ENCODE measurements at regions not wholly inside any gene's neighbourhood (a gene's known extent, or its start where the extent isn't known, plus 50 kb on each side); places are given as distances from the start of the nearest gene placed in this dataset.

DNA sequence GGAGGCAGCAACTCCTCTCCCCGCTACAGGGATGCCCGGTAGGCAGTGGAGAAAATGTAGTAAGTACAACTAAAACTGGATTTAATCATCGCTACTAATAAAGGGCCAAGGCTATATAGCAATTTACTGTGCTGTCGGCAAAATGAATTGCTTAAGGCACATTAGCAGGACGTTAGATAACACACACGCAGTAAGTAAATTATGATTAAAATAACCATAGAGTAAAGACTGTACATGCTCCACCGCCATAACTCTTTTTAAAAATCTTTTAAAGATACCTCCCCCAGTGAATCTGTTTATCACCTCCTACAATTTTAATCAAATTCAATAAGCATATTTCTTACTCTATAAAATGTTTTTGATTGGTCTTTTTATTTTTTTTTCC is 371.4 kb upstream of the MGMT start:
- peaks cover 0 to 2% of the 10 kb centered on the region in 2 donors for H3K27me3 ChIP-seq (ENCODE audit: control insufficient read depth in 1 of 2, insufficient read depth in 2 of 2, low read length in 2 of 2)
- H3K9me3 ChIP-seq (ENCODE audit: control insufficient read depth in 2 of 2, low read length in 2 of 2) = no peaks in the 10 kb centered on the region
- H3K9ac ChIP-seq (ENCODE audit: low read length in 2 of 2) = no peak overlapping the region
- H3K4me3 ChIP-seq (ENCODE audit: low read length in 2 of 2) = no peak overlapping the region
- H3K36me3 ChIP-seq (ENCODE audit: control insufficient read depth in 2 of 2, insufficient read depth in 2 of 2, low read length in 2 of 2) = no peaks in the 10 kb centered on the region
- H3K4me1 ChIP-seq (ENCODE audit: control insufficient read depth, insufficient read depth, low read length) = peaks cover 7% of the 10 kb centered on the region
- H3K27ac ChIP-seq (ENCODE audit: low read length) = no peak overlapping the region

DNA sequence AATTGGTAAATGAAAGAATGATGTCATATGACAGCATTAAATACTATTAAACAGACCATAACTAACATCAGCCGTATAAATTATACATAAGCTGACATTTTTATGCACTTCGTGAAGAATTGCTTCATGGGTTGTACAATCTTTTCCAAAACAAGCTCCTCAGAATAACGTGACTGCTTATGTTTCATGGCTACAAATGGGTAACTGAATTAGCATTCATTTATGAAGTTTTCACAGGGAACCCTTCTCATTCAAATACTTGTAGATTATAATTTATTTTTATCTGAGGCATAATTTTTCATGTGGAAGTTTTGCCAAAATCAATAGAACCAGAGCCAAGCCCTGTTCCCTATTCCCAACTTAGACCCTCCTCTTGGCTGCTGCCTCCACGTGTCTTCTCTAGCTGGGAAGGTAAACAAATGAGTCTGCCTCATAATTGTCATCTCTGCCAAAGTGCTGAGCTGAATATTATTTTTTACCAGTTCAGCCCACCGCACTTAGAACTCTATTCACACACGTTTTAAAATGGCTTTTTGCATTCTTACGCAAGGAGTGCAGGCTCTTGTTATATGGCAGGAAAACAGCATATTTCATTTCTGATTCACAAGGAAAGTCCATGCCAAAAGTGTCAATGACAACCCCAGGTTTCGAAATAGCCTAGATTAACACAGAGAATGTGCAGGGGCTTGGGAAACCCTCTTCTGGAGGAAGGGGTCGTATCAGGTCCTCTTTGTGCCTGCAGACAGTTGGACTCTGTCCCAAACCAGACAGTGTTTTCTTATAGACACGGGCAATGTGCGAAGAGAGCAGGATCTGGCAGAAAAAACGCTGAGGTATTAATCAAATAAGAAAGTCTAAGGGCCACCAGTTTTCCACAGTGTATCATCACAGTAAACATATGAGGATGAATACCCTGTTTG is 370.7 kb upstream of the MGMT start:
- Histone ChIP-seq H3K9ac (ENCODE audit: low read length in 2 of 2) (no peak overlapping the region), H3K36me3 (ENCODE audit: control insufficient read depth in 2 of 2, insufficient read depth in 2 of 2, low read length in 2 of 2) (no peaks in the 10 kb centered on the region), H3K4me3 (ENCODE audit: low read length in 2 of 2) (peak overlapping the region; percentile 47 to 51), H3K9me3 (ENCODE audit: control insufficient read depth in 2 of 2, low read length in 2 of 2) (no peaks in the 10 kb centered on the region), H3K27me3 (ENCODE audit: control insufficient read depth in 1 of 2, insufficient read depth in 2 of 2, low read length in 2 of 2) (peaks cover 0 to 2% of the 10 kb centered on the region in 2 donors), H3K27ac (ENCODE audit: low read length) (no peak overlapping the region), H3K4me1 (ENCODE audit: control insufficient read depth, insufficient read depth, low read length) (peaks cover 7% of the 10 kb centered on the region)

DNA sequence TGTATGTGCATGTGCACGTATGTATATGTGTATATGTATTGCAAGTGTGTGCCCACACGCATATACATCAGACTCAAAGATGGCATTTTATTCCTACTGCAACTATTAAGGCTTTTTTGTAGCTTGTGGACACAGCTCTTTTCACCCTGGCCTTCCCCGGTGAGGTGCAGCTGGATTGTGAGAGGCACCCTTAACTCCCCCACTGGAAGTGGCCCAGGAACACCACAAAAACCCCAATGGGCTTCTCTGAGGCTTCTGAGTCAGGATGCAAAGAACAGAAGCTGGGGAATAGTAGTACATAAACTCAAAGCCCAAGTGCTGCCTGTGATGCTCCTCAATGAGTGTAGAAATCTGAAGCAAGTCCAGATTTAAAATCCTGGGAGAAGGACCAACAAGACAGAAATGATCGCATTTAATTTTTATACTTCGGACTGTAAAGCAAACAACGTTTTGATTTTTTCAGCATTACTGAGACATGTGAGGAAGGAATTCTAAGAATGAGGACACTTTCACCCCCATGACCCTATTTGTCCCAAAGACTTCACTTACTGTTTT is 369.2 kb upstream of the MGMT start:
- Histone ChIP-seq H3K9ac (ENCODE audit: low read length in 2 of 2) (no peak overlapping the region), H3K4me1 (ENCODE audit: control insufficient read depth, insufficient read depth, low read length) (peaks cover 7% of the 10 kb centered on the region), H3K9me3 (ENCODE audit: control insufficient read depth in 2 of 2, low read length in 2 of 2) (no peaks in the 10 kb centered on the region), H3K27me3 (ENCODE audit: control insufficient read depth in 1 of 2, insufficient read depth in 2 of 2, low read length in 2 of 2) (peaks cover 0 to 2% of the 10 kb centered on the region in 2 donors), H3K36me3 (ENCODE audit: control insufficient read depth in 2 of 2, insufficient read depth in 2 of 2, low read length in 2 of 2) (no peaks in the 10 kb centered on the region), H3K27ac (ENCODE audit: low read length) (no peak overlapping the region), H3K4me3 (ENCODE audit: low read length in 2 of 2) (no peak overlapping the region)

DNA sequence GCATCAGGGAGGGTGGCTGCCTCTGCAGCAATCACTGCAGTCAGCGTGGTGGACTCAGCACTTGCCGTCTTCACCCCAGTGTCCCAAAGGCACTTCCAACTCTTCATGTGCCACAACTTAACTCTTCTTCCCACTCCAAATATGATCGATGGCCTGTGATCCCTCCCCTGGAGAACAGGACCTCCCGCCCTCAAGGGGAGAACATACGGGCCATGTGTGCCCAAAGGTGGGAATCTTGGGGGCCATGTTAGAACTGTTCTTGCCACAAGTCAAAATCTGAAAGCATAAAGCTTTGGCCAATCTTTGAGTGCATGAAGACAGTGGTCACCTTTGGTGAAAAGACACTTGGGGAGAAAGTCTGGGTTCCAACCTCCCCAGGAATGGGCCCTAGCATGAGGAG is 368.5 kb upstream of the MGMT start:
- no peaks in the 10 kb centered on the region for H3K9me3 ChIP-seq (ENCODE audit: control insufficient read depth in 2 of 2, low read length in 2 of 2)
- H3K4me1 ChIP-seq (ENCODE audit: control insufficient read depth, insufficient read depth, low read length) = peaks cover 7% of the 10 kb centered on the region
- H3K9ac ChIP-seq (ENCODE audit: low read length in 2 of 2) = no peak overlapping the region
- no peaks in the 10 kb centered on the region for H3K36me3 ChIP-seq (ENCODE audit: control insufficient read depth in 2 of 2, insufficient read depth in 2 of 2, low read length in 2 of 2)
- H3K27me3 ChIP-seq (ENCODE audit: control insufficient read depth in 1 of 2, insufficient read depth in 2 of 2, low read length in 2 of 2) = peaks cover 0 to 2% of the 10 kb centered on the region in 2 donors
- no peak overlapping the region for H3K4me3 ChIP-seq (ENCODE audit: low read length in 2 of 2)
- no peak overlapping the region for H3K27ac ChIP-seq (ENCODE audit: low read length)

DNA sequence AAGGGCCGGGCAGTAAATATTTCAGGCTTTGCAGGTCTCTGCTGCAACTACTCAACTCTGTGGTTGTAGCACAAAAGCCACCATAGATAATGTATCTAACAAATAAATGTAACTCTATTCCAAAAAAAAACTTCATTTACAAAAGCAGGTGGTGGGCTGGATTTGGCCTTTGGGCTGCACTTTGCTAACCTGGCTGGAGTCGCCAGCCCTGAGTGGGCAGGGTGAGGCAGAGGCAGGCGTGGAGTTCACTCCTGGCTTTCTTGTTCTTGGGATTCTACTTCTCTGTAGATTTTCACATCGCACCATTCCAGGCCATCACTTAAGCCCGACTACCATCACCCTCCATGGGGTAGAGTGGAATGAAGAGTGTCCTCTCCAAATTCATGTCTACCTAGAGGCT is 367.6 kb upstream of the MGMT start:
- peaks cover 7% of the 10 kb centered on the region for H3K4me1 ChIP-seq (ENCODE audit: control insufficient read depth, insufficient read depth, low read length)
- no peak overlapping the region for H3K4me3 ChIP-seq (ENCODE audit: low read length in 2 of 2)
- H3K9ac ChIP-seq (ENCODE audit: low read length in 2 of 2) = no peak overlapping the region
- H3K36me3 ChIP-seq (ENCODE audit: control insufficient read depth in 2 of 2, insufficient read depth in 2 of 2, low read length in 2 of 2) = no peaks in the 10 kb centered on the region
- H3K27me3 ChIP-seq (ENCODE audit: control insufficient read depth in 1 of 2, insufficient read depth in 2 of 2, low read length in 2 of 2) = peaks cover 0 to 2% of the 10 kb centered on the region in 2 donors
- no peak overlapping the region for H3K27ac ChIP-seq (ENCODE audit: low read length)
- no peaks in the 10 kb centered on the region for H3K9me3 ChIP-seq (ENCODE audit: control insufficient read depth in 2 of 2, low read length in 2 of 2)

DNA sequence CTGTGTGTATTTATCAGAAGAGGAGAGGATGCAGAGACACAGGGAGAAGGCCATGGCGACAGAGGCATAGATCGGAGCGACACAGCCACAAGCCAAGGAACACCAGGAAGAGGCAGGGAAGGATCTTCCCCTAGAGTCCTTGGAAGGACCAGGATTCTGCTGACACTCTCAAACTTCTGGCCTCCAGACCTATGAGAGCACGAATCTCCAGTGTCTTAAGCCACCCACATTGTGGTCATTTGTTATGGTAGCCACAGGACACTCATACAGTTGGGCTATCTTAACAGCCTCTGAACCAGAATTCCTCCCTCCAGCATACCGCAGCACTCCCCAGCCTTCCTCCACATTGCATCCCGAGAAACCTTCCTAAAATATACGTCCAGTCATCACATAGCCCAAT is 367.0 kb upstream of the MGMT start:
- peaks cover 7% of the 10 kb centered on the region for H3K4me1 ChIP-seq (ENCODE audit: control insufficient read depth, insufficient read depth, low read length)
- no peaks in the 10 kb centered on the region for H3K36me3 ChIP-seq (ENCODE audit: control insufficient read depth in 2 of 2, insufficient read depth in 2 of 2, low read length in 2 of 2)
- no peak overlapping the region for H3K4me3 ChIP-seq (ENCODE audit: low read length in 2 of 2)
- H3K27me3 ChIP-seq (ENCODE audit: control insufficient read depth in 1 of 2, insufficient read depth in 2 of 2, low read length in 2 of 2) = peaks cover 0 to 2% of the 10 kb centered on the region in 2 donors
- H3K27ac ChIP-seq (ENCODE audit: low read length) = no peak overlapping the region
- no peaks in the 10 kb centered on the region for H3K9me3 ChIP-seq (ENCODE audit: control insufficient read depth in 2 of 2, low read length in 2 of 2)
- no peak overlapping the region for H3K9ac ChIP-seq (ENCODE audit: low read length in 2 of 2)

DNA sequence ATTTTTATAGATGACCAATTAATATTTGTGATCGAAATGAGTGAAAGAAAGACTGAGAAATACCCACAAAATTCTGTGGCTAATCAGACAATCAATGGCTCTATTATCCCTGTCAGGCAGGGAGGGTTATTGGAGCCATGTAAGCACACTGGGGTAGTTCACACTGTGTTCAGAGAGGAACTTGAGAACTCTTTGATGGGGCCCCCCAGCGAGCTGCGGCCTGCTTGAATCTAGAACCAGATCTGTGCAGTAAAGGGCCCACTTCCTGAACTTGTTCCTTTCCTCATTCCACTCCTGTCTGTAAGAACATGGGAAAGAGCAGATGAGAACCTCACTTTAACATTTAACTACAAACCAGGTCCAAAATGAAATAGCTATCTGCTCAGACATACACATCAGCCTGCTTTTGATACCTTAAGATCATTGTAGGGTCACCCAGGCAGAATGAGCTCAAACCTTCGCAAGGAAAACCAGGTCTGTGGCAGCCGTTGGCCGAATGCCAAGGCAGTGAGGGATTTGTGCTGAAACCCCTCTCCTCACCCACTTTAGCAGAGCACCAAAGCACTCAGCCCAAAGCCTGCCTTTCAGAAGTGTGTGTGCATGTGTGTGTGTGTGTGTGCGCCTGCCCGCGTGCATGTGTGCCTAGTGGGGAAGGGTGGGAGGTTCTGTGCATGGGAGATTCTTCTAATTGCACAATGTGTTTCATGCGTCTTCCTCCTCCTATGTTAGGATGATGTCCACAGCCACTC is 365.6 kb upstream of the MGMT start:
- Histone ChIP-seq H3K4me3 (ENCODE audit: low read length in 2 of 2) (no peak overlapping the region), H3K9ac (ENCODE audit: low read length in 2 of 2) (no peak overlapping the region), H3K27me3 (ENCODE audit: control insufficient read depth in 1 of 2, insufficient read depth in 2 of 2, low read length in 2 of 2) (peaks cover 0 to 2% of the 10 kb centered on the region in 2 donors), H3K9me3 (ENCODE audit: control insufficient read depth in 2 of 2, low read length in 2 of 2) (no peaks in the 10 kb centered on the region), H3K4me1 (ENCODE audit: control insufficient read depth, insufficient read depth, low read length) (peaks cover 7% of the 10 kb centered on the region), H3K27ac (ENCODE audit: low read length) (no peak overlapping the region), H3K36me3 (ENCODE audit: control insufficient read depth in 2 of 2, insufficient read depth in 2 of 2, low read length in 2 of 2) (no peaks in the 10 kb centered on the region)

DNA sequence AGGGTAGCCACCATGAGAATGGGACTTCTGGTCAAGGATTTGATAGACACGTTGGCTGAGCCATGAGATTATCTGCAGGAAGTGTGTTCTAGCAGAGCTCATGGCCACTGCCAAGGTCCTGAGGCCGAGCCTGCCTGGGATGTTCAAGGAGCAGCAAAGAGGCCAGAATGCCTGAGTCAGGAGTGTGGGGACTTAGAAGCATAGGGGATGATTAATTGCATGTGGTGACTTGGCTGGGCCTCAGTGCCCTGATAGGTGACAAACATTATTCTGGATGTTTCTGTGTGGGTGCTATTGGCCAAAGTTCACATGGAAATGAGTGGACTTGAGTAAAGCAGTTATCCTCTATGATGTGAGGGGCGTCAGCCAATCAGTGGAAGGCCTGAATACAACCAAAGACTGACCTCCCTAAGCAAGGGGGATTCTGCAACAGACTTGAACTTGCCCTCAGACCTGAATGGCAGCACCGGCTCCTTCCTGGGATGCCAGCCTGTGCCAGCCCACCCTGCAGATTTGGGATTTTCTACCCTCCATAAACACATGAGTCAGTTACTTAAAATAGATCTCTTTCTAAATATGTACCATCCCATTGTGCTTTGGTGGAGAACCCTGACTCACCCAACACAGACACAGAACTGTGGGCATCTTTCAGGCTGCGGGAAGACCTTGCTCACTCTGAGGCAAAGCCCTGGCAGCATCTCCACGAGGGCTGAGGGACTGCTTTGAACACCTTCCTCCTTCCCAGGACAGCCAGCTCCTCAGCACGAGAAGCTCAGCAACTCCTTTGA is 363.9 kb upstream of the MGMT start:
- no peaks in the 10 kb centered on the region for H3K4me1 ChIP-seq (ENCODE audit: control insufficient read depth, insufficient read depth, low read length)
- no peaks in the 10 kb centered on the region for H3K36me3 ChIP-seq (ENCODE audit: control insufficient read depth in 2 of 2, insufficient read depth in 2 of 2, low read length in 2 of 2)
- no peak overlapping the region for H3K27ac ChIP-seq (ENCODE audit: low read length)

DNA sequence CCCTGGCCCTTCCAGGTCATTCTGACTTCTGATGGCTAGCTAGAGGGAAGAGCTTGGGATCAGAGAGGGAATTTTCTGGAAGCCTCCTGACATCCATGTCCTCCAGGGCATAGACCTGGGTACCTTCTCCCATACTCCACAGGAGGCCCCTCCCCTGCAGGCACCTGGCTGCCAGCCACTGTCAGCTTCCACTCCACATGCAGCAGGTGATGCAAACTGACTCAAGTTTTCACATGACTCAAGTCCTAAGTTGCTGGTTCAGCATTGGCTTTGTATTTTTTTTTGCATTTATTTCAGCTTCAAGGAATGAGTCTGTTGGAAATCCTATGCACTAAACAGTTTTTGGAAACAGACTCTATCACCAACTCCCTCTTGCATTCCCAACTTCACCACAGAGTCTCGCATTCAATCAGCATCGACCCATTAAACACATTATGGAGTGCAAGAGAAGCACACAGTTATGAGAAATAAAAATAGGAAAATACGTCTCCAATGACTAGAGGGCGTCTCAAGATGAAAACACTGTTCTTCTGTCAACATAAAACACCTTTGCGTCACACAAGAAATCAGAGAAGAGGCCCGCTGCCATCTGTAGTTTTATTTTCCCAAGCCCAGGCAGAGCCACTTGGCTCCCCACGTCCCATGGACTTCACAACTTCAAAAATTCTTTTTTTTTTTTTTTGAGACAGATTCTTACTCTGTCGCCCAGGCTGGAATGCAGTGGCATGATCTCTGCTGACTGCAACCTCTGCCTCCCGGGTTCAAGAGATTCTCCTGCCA is 362.6 kb upstream of the MGMT start:
- Histone ChIP-seq H3K27ac (ENCODE audit: low read length) (no peak overlapping the region), H3K27me3 (ENCODE audit: control insufficient read depth in 1 of 2, insufficient read depth in 2 of 2, low read length in 2 of 2) (no peaks in the 10 kb centered on the region), H3K4me3 (ENCODE audit: low read length in 2 of 2) (no peak overlapping the region), H3K9me3 (ENCODE audit: control insufficient read depth in 2 of 2, low read length in 2 of 2) (no peaks in the 10 kb centered on the region), H3K9ac (ENCODE audit: low read length in 2 of 2) (no peak overlapping the region), H3K4me1 (ENCODE audit: control insufficient read depth, insufficient read depth, low read length) (no peaks in the 10 kb centered on the region), H3K36me3 (ENCODE audit: control insufficient read depth in 2 of 2, insufficient read depth in 2 of 2, low read length in 2 of 2) (no peaks in the 10 kb centered on the region)

More for the DNA sequence above, 363.9 kb upstream of the MGMT start:
- no peaks in the 10 kb centered on the region for H3K9me3 ChIP-seq (ENCODE audit: control insufficient read depth in 2 of 2, low read length in 2 of 2)
- H3K4me3 ChIP-seq (ENCODE audit: low read length in 2 of 2) = no peak overlapping the region
- no peak overlapping the region for H3K9ac ChIP-seq (ENCODE audit: low read length in 2 of 2)
- peaks cover 0 to 1% of the 10 kb centered on the region in 2 donors for H3K27me3 ChIP-seq (ENCODE audit: control insufficient read depth in 1 of 2, insufficient read depth in 2 of 2, low read length in 2 of 2)

DNA sequence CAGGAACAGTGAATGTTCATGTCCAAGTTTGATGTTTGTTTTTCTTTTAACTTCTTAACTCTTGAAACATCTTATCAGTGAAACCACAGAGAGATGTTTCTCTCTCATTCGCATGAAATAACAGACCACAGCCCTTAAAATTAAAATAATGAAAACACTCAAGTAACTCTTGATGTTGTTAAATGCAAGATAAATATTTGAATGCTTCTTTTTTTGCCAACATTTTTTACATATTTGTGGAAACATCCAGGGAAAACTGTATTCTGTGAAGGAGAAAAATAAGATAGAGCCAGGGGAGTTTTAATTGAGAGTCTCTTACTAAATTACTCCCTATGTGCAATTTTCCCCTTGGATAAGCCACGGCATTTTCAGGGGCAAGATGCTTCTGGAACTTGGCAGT is 361.8 kb upstream of the MGMT start:
- Histone ChIP-seq H3K36me3 (ENCODE audit: control insufficient read depth in 2 of 2, insufficient read depth in 2 of 2, low read length in 2 of 2) (no peaks in the 10 kb centered on the region), H3K4me1 (ENCODE audit: control insufficient read depth, insufficient read depth, low read length) (no peaks in the 10 kb centered on the region), H3K9ac (ENCODE audit: low read length in 2 of 2) (no peak overlapping the region), H3K27me3 (ENCODE audit: control insufficient read depth in 1 of 2, insufficient read depth in 2 of 2, low read length in 2 of 2) (no peaks in the 10 kb centered on the region), H3K27ac (ENCODE audit: low read length) (no peak overlapping the region), H3K4me3 (ENCODE audit: low read length in 2 of 2) (no peak overlapping the region), H3K9me3 (ENCODE audit: control insufficient read depth in 2 of 2, low read length in 2 of 2) (no peaks in the 10 kb centered on the region)
